SK-N-MC (cell line): ENCODE measurements at regions not wholly inside any gene's neighbourhood (a gene's known extent, or its start where the extent isn't known, plus 50 kb on each side); places are given as distances from the start of the nearest gene placed in this dataset.

Experiments used
- FOXP2 ChIP-seq: optimal IDR thresholded peaks from 2 replicates; pipeline ENCODE3; 2011; ENCODE audit warnings: mild to moderate bottlenecking, moderate library complexity; ENCODE audit not compliant: insufficient read depth; ENCODE audit errors: extremely low read length, control extremely low read depth
- POLR2AphosphoS5 ChIP-seq: IDR thresholded peaks from 2 replicates; pipeline ENCODE4 v1.6.1; 2012; ENCODE audit warnings: mild to moderate bottlenecking, low read depth, low read length, borderline replicate concordance

- no peak for TF ChIP-seq FOXP2
- TF ChIP-seq POLR2AphosphoS5, result no peak
Measured at GRCh38 chr20:48405909-48406308, 421.9 kb downstream of the PREX1 start.
